ENCODE measurements at regions not wholly inside any gene's neighbourhood (a gene's known extent, or its start where the extent isn't known, plus 50 kb on each side); places are given as distances from the start of the nearest gene placed in this dataset.

GRCh38 chr5:6810641-6811405 lies 97.6 kb downstream of the TENT4A start:
- no peak overlapping the region for H3K9ac ChIP-seq (replicated peaks in 1 of 4; ENCODE audit: extremely low read depth in 1 of 4, low read depth in 3 of 4, low read length in 3 of 4)
- no peaks in the 10 kb centered on the region for H3K79me1 ChIP-seq (ENCODE audit: low read depth, low read length)
- DNase-seq (ENCODE audit: low read depth in 1 of 2, low spot score in 2 of 2) = peak in 1 of 2 experiments; percentile 19
- H3K4me1 ChIP-seq (replicated peaks in 1 of 4; ENCODE audit: control insufficient read depth in 3 of 4, insufficient read depth in 4 of 4, low read length in 3 of 4) = no peaks in the 10 kb centered on the region
- TF ChIP-seq SIRT6 (IDR thresholded peaks at IDR 0.05; ENCODE audit: low read length) (no peak), E2F6 (IDR thresholded peaks at IDR 0.05) (no peak), TAF7 (optimal IDR thresholded peaks at IDR 0.05; ENCODE audit: borderline replicate concordance, low read depth, low read length) (no peak), POLR2A (IDR thresholded peaks at IDR 0.05; ENCODE audit: control extremely low read depth in 1 of 2, low read depth in 2 of 2, low read length in 2 of 2) (no peak), CHD2 (IDR thresholded peaks at IDR 0.05; ENCODE audit: low read length) (no peak), KDM4A (IDR thresholded peaks at IDR 0.05; ENCODE audit: low read depth, low read length, severe bottlenecking) (no peak), KDM1A (IDR thresholded peaks at IDR 0.05; ENCODE audit: borderline replicate concordance, low read length) (no peak), CTCF (IDR thresholded peaks at IDR 0.05; ENCODE audit: control extremely low read depth in 1 of 3, insufficient read depth in 1 of 3, low read depth in 1 of 3, low read length in 3 of 3) (no peak), RNF2 (IDR thresholded peaks at IDR 0.05; ENCODE audit: borderline replicate concordance, low read depth, low read length, missing control alignments, poor library complexity, severe bottlenecking) (no peak), CREB1 (IDR thresholded peaks at IDR 0.05) (no peak)
- no peak overlapping the region for H3K4ac ChIP-seq (replicated peaks; ENCODE audit: insufficient read length, low read depth, low read length)
- no peak overlapping the region for H3K14ac ChIP-seq (ENCODE audit: insufficient read length)
- no peak overlapping the region for H3K4me3 ChIP-seq (ENCODE audit: extremely low read depth in 1 of 4, insufficient read depth in 2 of 4, low read depth in 3 of 4, low read length in 4 of 4)
- no peak overlapping the region for H4K5ac ChIP-seq (ENCODE audit: insufficient read length, low read depth, low read length)
- POLR2A ChIA-PET (ENCODE audit: partially characterized antibody) = no interaction called here
- H3K27me3 ChIP-seq (replicated peaks in 1 of 4; ENCODE audit: control insufficient read depth in 3 of 4, extremely low read depth in 1 of 4, insufficient read depth in 3 of 4, low read length in 3 of 4) = no peaks in the 10 kb centered on the region
- no peak overlapping the region for H2BK15ac ChIP-seq (ENCODE audit: low read length)
- H3K4me2 ChIP-seq (ENCODE audit: insufficient read depth in 1 of 2, low read depth in 2 of 2, low read length in 2 of 2) = no peak overlapping the region
- CTCF ChIA-PET (ENCODE audit: partially characterized antibody) = interaction anchor here (0.8 to 1.8 kb wide), 4 partner anchors 9 to 205 kb away, joined by 3 to 11 read pairs (median 4); no protein-coding TSS in a partner anchor
- H4K91ac ChIP-seq (replicated peaks; ENCODE audit: insufficient read length, low read length) = no peak overlapping the region
- no peak overlapping the region for H4K8ac ChIP-seq (ENCODE audit: extremely low read depth, insufficient read depth, low read length)
- no peak overlapping the region for H2BK20ac ChIP-seq (ENCODE audit: low read length)
- no peak overlapping the region for H3K56ac ChIP-seq (replicated peaks; ENCODE audit: insufficient read length, low read depth, low read length)
- H3K36me3 ChIP-seq (ENCODE audit: control insufficient read depth in 2 of 4, insufficient read depth in 4 of 4, low read length in 3 of 4) = no peaks in the 10 kb centered on the region
- no peaks in the 10 kb centered on the region for H4K20me1 ChIP-seq (replicated peaks in 1 of 2; ENCODE audit: control insufficient read depth in 1 of 2, insufficient read depth in 2 of 2, low read length in 2 of 2)
- no peaks in the 10 kb centered on the region for H3K23me2 ChIP-seq (ENCODE audit: low read depth, low read length)
- H3K9me3 ChIP-seq (ENCODE audit: insufficient read depth in 2 of 2, low read depth in 1 of 2, low read length in 1 of 2) = no peaks in the 10 kb centered on the region
- H3K18ac ChIP-seq (ENCODE audit: extremely low read depth, low read length) = no peak overlapping the region
- H3K79me2 ChIP-seq (ENCODE audit: control insufficient read depth in 1 of 2, insufficient read depth in 2 of 2, low read length in 2 of 2) = no peaks in the 10 kb centered on the region
- no peak overlapping the region for H3K23ac ChIP-seq (ENCODE audit: insufficient read length)
- 83% methylated on average over 8 of the region's 8 CpGs; no CpG with 5 or more reads in 1 of the 2 experiments for WGBS, 2 experiments (ENCODE audit: extremely low coverage in 1 of 2, insufficient coverage in 1 of 2, insufficient read length in 1 of 2, insufficient replicate concordance in 2 of 2, low coverage in 1 of 2, low lambda C conversion rate in 2 of 2, missing lambda C conversion rate in 1 of 2)
- no peak for FAIRE-seq
- no peak overlapping the region for H3K27ac ChIP-seq (ENCODE audit: low read depth, low read length)
- H2BK5ac ChIP-seq (ENCODE audit: low read depth, low read length) = no peak overlapping the region
- H2BK12ac ChIP-seq (ENCODE audit: low read depth, low read length) = no peak overlapping the region
- no peak overlapping the region for H2AK5ac ChIP-seq (ENCODE audit: low read depth, low read length)
- no peak overlapping the region for H2BK120ac ChIP-seq (replicated peaks; ENCODE audit: low read depth, low read length)
- no peak overlapping the region; the same call in 1 of the 2 replicates for H2AFZ ChIP-seq (ENCODE audit: low read length)

All from H1 (cell line).